Superior temporal gyrus (tissue), 1 donor: ENCODE measurements at regions not wholly inside any gene's neighbourhood (a gene's known extent, or its start where the extent isn't known, plus 50 kb on each side); places are given as distances from the start of the nearest gene placed in this dataset.
A peak's percentile ranks its signal among the peaks of the same experiment; 100 is the strongest.
"Not testable (repeated sequence)": the region's sequence is repeated elsewhere in the genome, so short reads cannot be mapped to it uniquely, and the experiment has no call there.

Experiments
- DNase-seq: peaks from one replicate; pipeline ENCODE4 v3.0.0-alpha.2; 2016; ENCODE audit errors: extremely low spot score

DNA sequence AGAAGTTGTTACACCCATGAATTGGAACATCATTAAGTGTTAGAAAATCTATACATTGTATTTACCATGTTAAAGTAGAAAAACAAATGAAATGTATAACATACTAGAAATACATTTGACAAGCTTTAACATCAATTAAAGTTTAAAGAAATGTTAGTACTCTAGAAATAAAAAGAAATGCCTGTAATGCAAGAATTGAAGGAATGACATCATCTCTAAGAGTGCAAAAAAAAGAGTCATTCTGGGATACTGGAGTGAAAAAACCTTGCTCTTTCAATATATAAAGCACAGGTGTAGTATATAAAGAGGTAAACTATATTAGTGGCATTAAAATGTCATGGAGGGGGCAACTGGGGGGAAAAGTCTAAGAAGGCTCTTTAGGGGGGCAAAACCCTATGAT lies 210.8 kb upstream of the PLD5 start:
- no peak for DNase-seq

DNA sequence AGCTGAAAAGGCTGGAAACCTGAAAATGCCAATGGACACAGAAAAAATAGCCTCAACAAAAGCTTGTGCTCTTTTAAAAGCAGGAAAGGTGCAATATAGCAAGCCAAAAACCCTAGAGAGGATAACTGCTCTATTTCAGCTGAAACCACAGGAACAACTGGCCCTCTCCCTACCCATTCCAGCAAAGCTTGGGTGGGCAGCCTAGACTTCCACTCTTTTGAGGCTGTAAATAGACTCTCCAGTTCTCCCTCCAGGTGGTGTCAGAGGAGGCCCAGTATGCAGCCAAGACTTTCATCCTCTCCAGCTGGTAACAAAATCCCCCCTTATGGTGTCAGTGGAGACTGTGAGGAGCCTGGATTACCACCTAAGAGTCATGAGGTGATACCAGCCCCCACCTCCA lies 206.9 kb upstream of the PLD5 start:
- no peak for DNase-seq

GRCh38 chr1:242728696-242729095 lies 204.2 kb upstream of the PLD5 start:
- DNase-seq, result no peak

DNA sequence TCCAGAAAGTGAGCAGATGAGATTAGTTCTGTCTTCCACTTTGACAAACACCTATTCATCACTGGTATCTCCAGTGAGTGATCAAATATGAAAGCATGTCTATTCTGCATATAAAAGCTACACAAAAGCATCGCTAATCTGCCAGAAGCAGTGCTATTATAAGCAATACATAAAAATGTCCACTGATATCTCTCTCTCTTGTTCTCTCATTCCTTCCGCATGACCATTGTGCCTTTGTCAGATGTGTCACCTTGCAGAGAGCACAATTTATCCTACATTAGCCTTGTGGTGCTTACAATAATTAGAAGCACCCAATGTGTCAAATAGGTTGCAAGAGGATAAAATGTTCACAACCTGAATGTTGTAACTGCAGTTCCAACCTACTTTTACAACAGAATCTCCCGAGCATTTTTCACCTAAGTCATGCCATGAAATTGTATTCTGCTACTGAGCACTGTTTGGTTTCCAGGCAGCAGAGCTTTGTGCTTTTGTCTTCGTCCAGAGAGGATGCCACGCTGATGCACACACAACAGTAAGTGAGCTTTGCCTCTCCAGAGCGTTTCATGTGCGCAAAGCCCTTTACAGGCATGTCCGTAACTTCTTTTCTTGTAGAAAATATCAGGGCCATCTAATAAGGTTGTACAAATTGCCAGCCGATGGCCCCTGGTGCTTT lies 198.7 kb upstream of the PLD5 start:
- no peak for DNase-seq

DNA sequence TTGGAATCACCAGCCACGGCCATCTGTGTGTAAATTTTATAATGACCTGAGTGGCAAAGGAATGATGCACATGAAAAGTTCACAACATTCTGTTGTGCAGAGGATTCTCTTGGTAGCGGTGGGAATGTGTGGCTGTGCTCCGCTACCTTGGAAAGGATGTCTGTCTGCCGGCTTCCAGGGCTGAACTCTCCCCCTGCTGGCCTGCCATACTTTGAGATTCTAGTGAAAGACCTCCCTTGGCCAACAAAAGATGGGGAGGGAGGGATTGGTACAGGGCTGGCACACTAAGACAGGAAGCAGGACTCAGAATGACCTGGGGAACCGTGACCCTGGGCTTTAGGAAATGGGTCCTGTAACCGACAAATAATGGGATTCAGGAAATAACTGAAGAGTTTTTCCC lies 194.5 kb upstream of the PLD5 start:
- no peak for DNase-seq

- DNase-seq, result no peak
Measured at GRCh38 chr1:242712248-242712647, 187.8 kb upstream of the PLD5 start.

DNA sequence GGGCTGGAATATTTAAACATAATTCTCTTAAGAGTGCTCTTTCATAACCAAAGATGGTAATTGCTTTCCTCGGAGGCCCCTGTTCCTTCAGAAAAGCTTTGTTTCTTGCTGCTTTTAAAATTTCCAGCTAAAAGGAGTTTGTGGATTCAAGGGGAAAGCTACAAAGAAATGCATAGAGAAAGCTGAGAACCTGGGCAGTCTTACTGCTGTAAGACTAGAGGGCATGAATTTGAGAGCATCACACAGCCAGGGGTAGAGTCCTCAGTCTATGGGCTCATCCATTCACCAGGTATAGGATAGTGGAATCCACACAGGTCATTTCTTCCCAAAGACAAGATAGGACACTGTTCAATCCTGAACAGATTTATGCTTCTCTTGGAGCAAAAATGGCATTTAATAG lies 186.3 kb upstream of the PLD5 start:
- no peak for DNase-seq

- DNase-seq, result no peak
Measured at GRCh38 chr1:242710286-242710685, 185.8 kb upstream of the PLD5 start.

GRCh38 chr1:242703467-242703866 lies 179.0 kb upstream of the PLD5 start:
- no peak for DNase-seq

DNA sequence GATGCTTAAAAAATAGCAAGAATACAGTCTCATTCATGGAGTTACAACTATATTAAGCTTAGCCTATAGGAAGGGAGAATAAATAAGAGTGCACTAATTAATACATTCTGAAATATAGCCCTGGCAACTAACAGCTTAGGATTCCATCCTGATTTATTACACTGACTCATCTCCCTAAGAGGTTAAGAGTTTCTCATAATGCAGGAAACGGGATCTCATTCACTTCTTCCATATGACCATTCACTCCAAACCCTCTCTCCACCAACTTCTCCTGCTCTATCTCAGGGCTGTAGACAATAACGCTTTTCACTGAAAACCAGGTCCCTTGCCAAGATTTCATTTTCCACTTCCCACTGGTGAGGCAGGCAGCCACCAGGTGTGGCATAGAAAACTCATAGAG lies 168.5 kb upstream of the PLD5 start:
- DNase-seq, result no peak

DNA sequence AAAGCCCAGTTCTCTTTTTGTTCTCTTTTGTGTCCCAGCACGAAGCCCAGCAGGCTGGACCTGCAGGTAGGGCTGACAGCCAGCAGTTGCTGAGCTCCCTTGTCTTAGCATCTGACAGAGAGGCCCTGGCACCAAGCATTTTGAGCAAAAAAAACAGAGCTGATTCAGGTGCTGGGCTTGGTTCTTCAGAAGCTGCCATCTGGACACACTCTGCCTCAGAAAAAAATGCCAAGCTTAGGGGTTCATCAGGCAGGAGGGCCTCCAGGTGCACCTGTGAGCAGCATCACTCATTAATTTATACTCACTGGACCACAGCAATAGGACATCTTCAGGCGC lies 167.1 kb upstream of the PLD5 start:
- DNase-seq, result no peak

- DNase-seq, result no peak
Measured at GRCh38 chr1:242690849-242691609, 166.5 kb upstream of the PLD5 start.

DNA sequence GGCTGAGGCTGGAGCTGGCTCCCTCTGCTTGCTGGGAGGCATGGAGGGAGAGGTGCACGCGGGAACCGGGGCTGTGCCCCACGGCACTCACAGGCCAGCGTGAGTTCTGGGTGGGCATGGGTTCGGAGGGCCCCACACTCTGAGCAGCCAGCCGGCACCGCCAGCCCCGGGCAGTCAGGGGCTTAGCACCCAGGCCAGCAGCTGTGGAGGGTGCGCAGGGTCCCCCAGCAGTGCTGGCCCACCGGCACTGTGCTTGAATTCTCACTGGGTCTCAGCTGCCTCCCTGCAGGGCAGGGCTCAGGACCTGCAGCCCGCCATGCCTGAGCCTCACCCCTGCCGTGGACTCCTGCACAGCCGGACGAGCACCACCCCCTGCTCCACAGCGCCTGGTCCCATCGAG lies 164.9 kb upstream of the PLD5 start:
- no peak for DNase-seq

- DNase-seq, result no peak
Measured at GRCh38 chr1:242674951-242675645, 150.6 kb upstream of the PLD5 start.

- DNase-seq, result peak; percentile 88
Measured at GRCh38 chr1:242673652-242674051, 149.2 kb upstream of the PLD5 start.

DNA sequence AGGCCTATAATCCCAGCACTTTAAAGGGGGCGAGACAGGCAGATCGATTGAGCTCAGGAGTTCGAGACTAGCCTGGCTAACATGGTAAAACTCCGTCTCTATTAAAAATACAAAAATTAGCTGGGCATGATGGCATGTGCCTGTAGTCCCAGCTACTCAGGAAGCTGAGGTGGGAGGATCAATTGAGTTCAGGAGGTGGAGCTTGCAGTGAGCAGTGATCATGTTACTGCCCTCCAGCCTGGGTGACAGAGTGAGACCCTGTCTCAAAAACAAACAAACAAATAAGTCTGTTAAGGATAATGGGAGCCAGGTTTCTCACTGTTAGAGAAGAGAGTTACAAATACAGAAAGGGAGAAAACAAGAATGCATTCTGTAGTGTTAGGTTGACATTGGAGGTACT lies 148.7 kb upstream of the PLD5 start:
- not testable (repeated sequence) for DNase-seq

- DNase-seq, result no peak
Measured at GRCh38 chr1:242670019-242670418, 145.5 kb upstream of the PLD5 start.

DNA sequence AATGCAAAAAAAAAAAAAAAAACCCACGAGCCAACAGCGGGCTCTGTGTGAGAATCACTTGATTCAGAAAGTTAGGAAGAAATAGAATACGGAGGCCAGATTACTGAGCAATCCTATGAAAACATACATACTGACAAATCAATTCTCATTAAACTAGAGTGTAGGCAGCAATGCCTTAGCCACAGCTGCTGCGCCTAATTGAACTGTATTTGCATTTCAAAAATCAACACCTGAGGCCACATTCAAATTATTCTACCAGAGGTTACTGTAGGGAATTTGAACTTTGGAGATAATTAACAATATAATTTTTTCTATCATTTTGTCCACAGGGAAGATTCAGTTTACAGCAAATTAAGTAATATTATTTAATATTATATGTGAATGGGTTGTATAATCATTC lies 138.4 kb upstream of the PLD5 start:
- no peak for DNase-seq

- DNase-seq, result not testable (repeated sequence)
Measured at GRCh38 chr1:242653772-242654171, 129.3 kb upstream of the PLD5 start.

DNA sequence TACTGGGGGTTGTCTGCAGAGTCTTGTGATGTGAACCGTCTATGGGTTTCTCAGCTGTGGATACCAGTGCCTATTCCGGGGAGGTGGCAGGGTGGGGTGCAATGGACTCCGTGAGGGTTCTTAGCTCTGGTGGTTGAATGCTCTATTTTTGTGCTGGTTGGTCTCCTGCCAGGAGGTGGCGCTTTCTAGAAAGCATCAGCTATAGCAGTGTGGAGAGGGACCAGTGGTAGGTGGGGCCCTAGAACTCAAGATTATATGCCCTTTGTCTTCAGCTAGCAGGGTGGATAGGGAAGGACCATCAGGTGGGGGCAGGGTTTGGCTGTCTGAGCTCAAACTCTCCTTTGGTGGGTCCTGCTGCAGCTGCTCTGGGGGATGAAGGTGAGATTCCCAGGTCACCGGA lies 127.3 kb upstream of the PLD5 start:
- no peak for DNase-seq

GRCh38 chr1:242641461-242641860 lies 117.0 kb upstream of the PLD5 start:
- no peak for DNase-seq

- DNase-seq, result no peak
Measured at GRCh38 chr1:242639104-242639503, 114.6 kb upstream of the PLD5 start.

DNA sequence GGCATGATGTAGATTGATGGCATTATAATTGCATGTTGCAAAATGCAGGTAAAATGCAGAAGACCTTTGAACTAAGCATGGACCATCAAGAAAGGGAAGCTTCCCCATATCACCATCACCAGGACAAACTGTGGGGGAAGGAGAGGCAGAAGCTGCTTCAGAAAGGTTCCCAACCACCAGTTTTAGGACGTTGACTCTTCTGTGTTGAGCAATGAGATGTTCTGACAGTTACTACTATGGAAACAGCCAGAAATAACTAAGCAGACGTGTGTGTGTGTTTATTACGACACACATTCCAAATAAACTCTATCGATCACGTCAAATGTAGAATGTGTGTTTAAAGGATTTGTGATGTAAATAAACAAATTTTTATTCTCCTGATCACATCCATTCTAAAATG lies 110.2 kb upstream of the PLD5 start:
- no peak for DNase-seq
